GM23338 (cell line): ENCODE measurements at regions not wholly inside any gene's neighbourhood (a gene's known extent, or its start where the extent isn't known, plus 50 kb on each side); places are given as distances from the start of the nearest gene placed in this dataset.

ENCODE experiments used
- CTCF ChIP-seq, 2 experiments: fragments of 200-600 bp in 1 of 2; sonication (generic) in 1 of 2; conservative IDR thresholded peaks; 2 replicates each; pipeline versions ENCODE4 v1.5.1 to v1.6.1; 2016 to 2017; ENCODE audit warnings: antibody characterized with exemption in 2 of 2, low read depth in 2 of 2, mild to moderate bottlenecking in 2 of 2, moderate library complexity in 1 of 2
- EZH2phosphoT487 ChIP-seq: fragments of 200-600 bp; sonication (generic); IDR thresholded peaks from one replicate; pipeline ENCODE4 v1.8.1; 2018; ENCODE audit warnings: antibody characterized with exemption; ENCODE audit not compliant: unreplicated experiment
- POLR2AphosphoS5 ChIP-seq: IDR thresholded peaks from 2 replicates; pipeline ENCODE4 v1.6.1; 2016; ENCODE audit warnings: antibody characterized with exemption, low read depth

GRCh38 chr6:1067346-1067745 lies 244.6 kb upstream of the FOXQ1 start:
- TF ChIP-seq CTCF (conservative IDR thresholded peaks at IDR 0.05; ENCODE audit: low read depth in 2 of 2) = no peak
- no peak for TF ChIP-seq POLR2AphosphoS5
- TF ChIP-seq EZH2phosphoT487 = no peak
